Activated CD4-positive, alpha-beta T cell treated with anti-CD3 and anti-CD28 coated beads, Interleukin-2, Interleukin-4, amounts not matched to agents 100 ng/mL and 50 ng/mL, durations not matched to agents 16 hours and 8 hours (primary cell): ENCODE measurements at regions not wholly inside any gene's neighbourhood (a gene's known extent, or its start where the extent isn't known, plus 50 kb on each side); places are given as distances from the start of the nearest gene placed in this dataset.

Source experiments
- DNase-seq: peaks from one replicate; pipeline ENCODE4 v3.0.0-alpha.2; 2020; ENCODE audit warnings: low spot score

GRCh38 chr6:134117409-134117808 is 65.0 kb upstream of the SLC2A12 start:
- no peak for DNase-seq

DNA sequence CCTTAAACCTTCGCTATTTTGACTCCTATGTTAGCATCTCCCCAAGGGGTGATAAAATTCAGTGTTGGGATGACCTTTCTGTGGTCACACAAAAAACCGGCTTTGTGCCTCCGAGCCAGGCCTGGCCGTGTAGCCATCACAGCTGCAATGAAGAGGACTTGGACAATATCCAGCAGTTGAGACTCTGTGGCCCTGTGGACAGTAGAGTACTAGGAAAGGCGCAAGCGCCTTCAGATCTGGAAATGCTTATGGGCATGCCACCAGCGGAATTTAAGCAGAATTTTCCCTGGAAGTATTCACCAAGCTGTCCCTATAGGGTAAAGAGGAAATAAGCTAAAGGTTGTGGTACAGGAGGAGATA is 63.3 kb upstream of the SLC2A12 start:
- no peak for DNase-seq

- no peak for DNase-seq
Measured at GRCh38 chr6:134114918-134115714, 62.7 kb upstream of the SLC2A12 start.

DNA sequence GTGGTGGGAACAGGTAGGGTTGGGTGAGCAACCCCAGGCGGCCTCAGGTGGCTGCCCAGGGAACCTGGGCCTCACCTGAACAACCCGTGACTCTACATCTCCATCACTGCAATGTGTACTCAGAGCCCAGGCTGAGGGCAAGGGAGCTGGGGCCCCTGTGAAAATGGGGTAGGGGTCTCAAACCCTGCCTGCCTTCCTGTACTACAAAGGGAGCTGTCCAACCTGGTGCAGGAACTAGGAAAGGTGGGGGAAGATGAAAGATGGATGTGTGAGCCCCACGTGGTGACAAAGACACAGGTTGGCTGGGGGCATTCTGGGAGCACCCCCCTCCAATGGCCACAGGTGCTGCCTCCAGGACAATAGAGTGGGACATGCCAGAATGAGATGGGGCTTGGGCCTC is 62.1 kb upstream of the SLC2A12 start:
- no peak for DNase-seq

GRCh38 chr6:134111726-134112125 is 59.3 kb upstream of the SLC2A12 start:
- DNase-seq: no peak

GRCh38 chr6:134111062-134111677 is 58.7 kb upstream of the SLC2A12 start:
- DNase-seq: peak; percentile 67

DNA sequence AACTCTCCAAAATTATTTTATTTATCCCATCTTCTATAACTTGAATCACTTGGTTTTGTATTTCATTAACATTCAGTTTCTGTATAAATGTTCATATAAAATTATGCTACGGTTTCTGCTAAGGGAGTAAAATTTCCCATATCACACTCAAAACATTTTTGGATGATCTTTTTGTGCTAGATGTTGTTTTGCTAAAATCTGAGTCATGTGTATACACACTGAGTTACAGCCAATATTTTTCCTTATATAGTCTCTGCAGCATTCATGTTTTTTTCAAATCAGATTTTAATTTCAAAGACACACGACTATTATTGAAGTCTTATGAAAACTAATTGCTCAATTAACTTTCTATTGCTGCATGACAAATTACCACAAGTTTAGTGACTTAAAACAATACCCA is 54.3 kb upstream of the SLC2A12 start:
- no peak for DNase-seq

DNA sequence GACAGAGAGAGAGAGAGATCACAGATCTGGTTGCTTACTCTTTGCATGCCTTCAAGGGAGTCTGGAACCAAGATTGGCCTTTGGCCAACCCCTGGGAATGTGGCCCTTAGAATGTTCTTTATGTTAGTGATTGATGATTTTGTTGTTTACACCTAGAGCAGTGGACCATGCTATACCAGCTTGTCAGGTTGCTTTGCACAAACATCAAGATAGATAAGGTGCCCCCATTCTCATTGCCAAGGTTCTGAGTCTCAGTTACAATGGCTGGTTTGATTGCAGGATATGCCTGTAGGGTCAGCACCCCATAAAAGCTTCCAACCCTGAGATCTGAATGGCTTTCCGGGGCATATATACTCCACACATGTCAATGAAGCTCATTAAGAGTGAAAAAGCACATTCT is 53.5 kb upstream of the SLC2A12 start:
- no peak for DNase-seq

DNA sequence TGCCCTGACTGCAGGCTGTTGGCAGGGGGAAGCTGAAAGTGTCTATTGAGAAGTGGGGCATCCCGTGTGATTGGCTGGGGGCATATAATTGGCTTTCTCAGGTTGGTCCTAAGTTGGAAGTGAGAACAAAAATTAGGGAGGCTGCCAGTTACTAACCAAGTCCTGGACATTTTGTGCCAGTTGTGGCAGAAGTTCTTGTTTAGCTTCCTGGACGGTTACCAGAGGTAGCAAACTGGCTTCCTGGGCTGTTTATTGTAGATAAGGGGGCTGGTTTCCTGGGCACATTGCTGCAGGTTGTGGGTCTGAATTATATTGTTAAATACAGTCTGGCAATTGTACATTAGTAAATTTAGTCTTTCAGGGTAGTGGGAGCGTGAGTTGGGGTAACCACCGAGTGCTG is 50.6 kb upstream of the SLC2A12 start:
- DNase-seq: no peak
